Erythroblast (primary cell): ENCODE measurements at regions not wholly inside any gene's neighbourhood (a gene's known extent, or its start where the extent isn't known, plus 50 kb on each side); places are given as distances from the start of the nearest gene placed in this dataset.

ENCODE experiments used
- DNase-seq, 2 experiments: peaks; one replicate each; lab custom pipeline; 2025; lab: John Stamatoyannopoulos, UW
- GATA1 ChIP-seq: IDR thresholded peaks from 2 replicates; pipeline ENCODE4 v1.6.1; 2011; ENCODE audit warnings: low read depth, mild to moderate bottlenecking, control low read depth, low read length, moderate library complexity
- POLR2A ChIP-seq: IDR thresholded peaks from 2 replicates; pipeline ENCODE4 v1.6.1; 2011; ENCODE audit warnings: mild to moderate bottlenecking, low read length

GRCh38 chr15:38196076-38196475, 56.6 kb upstream of the SPRED1 start:
- DNase-seq = no peak
- no peak for TF ChIP-seq POLR2A
- TF ChIP-seq GATA1 = no peak

GRCh38 chr15:38197553-38197952, 55.1 kb upstream of the SPRED1 start:
- TF ChIP-seq POLR2A (no peak), GATA1 (no peak)
- no peak for DNase-seq

GRCh38 chr15:38201714-38202113, 50.9 kb upstream of the SPRED1 start:
- TF ChIP-seq GATA1 = no peak
- TF ChIP-seq POLR2A = no peak
- no peak for DNase-seq

- no peak for DNase-seq
- no peak for TF ChIP-seq GATA1
- TF ChIP-seq POLR2A = no peak
These were observed 50.3 kb upstream of the SPRED1 start for GRCh38 chr15:38202361-38202760.
